RKO (cell line): ENCODE measurements at regions not wholly inside any gene's neighbourhood (a gene's known extent, or its start where the extent isn't known, plus 50 kb on each side); places are given as distances from the start of the nearest gene placed in this dataset.
"Not testable (repeated sequence)": the region's sequence is repeated elsewhere in the genome, so short reads cannot be mapped to it uniquely, and the experiment has no call there.

ENCODE experiments used
- DNase-seq: peaks from one replicate; pipeline ENCODE4 v3.0.0-alpha.2; 2016; ENCODE audit warnings: low spot score

- DNase-seq: no peak
Measured at GRCh38 chr11:33554219-33554618, 146.4 kb downstream of the C11orf91 start.

GRCh38 chr11:33553486-33553885, 147.1 kb downstream of the C11orf91 start:
- DNase-seq: peak; percentile 8

DNA sequence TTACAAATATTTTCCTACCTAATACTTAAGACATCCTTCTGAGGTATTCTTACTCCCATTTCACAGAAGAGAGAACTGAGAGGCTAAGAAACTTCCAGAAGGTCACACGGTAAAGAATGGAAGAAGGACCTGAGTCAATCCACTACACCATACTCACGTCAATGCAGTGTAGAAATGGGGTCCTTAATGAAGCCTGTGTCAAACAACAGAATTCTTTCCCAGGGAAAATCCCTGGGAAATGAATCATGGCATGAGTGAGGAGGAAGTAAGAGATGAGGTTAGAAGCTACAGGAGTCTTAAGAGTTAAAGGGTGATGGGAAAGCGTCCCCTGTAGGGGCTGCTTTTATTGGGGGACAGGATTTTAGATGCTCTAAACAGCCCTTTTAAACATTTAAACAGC, 147.9 kb downstream of the C11orf91 start:
- DNase-seq: no peak

- no peak for DNase-seq
Measured at GRCh38 chr11:33551051-33551450, 149.6 kb downstream of the C11orf91 start.

GRCh38 chr11:33549483-33549882, 151.1 kb downstream of the C11orf91 start:
- DNase-seq: no peak

GRCh38 chr11:33545931-33546330, 154.7 kb downstream of the C11orf91 start:
- no peak for DNase-seq

GRCh38 chr11:33544593-33545373, 155.8 kb downstream of the C11orf91 start:
- DNase-seq: no peak

DNA sequence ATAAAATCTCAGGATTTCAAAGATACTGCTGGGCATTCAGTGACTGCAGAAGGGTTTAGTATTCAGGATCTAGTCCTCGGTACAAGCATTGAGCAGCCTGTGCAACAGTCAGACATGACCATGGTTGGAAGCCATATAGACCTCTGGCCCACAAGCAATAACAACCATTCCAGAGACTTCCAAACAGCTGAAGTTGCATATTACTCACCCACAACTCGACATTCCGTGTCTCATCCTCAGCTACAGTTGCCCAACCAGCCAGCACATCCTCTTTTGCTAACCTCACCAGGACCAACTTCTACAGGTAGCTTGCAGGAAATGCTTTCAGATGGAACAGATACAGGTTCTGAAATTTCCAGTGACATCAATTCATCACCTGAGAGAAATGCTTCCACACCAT, 156.8 kb downstream of the C11orf91 start:
- DNase-seq: no peak

GRCh38 chr11:33542921-33543320, 157.7 kb downstream of the C11orf91 start:
- peak; percentile 10 for DNase-seq

- no peak for DNase-seq
Measured at GRCh38 chr11:33540946-33541915, 159.4 kb downstream of the C11orf91 start.

- no peak for DNase-seq
Measured at GRCh38 chr11:33540427-33540826, 160.2 kb downstream of the C11orf91 start.

DNA sequence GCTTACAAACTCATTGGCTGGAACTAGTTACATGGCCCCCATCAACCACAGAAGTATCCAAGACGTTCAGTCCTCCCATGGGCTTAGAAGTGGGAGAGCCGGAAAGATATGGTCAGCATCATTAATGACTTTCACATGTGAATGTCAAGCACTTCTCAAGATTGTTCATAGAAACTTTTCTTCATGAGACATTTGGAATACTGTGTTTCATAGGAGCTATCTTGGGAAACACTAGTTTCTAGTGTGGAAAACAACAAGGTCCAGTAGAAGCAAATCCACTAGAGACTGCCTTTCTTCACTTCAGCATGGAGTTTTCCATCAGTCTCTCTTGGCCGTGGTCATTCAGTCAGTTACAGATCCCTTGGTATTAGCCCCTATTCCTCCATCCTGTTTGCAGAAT, 160.9 kb downstream of the C11orf91 start:
- DNase-seq: no peak

- DNase-seq: no peak
Measured at GRCh38 chr11:33538726-33539125, 161.9 kb downstream of the C11orf91 start.

- no peak for DNase-seq
Measured at GRCh38 chr11:33536178-33536577, 164.4 kb downstream of the C11orf91 start.

DNA sequence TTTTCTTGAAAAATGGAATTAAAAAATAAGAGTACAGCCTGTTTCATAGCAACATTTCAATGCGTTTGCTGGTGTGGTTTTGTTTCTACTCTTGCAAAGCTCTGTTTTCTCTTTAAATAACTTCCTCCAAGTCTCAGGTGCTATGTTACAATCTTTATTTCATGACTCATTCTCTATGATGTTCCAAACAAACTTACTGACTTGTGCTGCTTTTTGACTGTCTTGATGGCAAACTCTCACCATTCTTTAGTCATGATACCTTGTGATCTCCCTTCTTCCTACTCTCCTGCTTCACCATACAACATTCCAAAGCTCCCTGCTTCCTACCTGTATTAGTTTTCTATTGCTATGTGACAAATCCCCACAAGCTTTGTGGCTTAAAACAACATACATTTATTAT, 166.1 kb downstream of the C11orf91 start:
- DNase-seq: no peak

- DNase-seq: no peak
Measured at GRCh38 chr11:33533386-33534052, 167.1 kb downstream of the C11orf91 start.

DNA sequence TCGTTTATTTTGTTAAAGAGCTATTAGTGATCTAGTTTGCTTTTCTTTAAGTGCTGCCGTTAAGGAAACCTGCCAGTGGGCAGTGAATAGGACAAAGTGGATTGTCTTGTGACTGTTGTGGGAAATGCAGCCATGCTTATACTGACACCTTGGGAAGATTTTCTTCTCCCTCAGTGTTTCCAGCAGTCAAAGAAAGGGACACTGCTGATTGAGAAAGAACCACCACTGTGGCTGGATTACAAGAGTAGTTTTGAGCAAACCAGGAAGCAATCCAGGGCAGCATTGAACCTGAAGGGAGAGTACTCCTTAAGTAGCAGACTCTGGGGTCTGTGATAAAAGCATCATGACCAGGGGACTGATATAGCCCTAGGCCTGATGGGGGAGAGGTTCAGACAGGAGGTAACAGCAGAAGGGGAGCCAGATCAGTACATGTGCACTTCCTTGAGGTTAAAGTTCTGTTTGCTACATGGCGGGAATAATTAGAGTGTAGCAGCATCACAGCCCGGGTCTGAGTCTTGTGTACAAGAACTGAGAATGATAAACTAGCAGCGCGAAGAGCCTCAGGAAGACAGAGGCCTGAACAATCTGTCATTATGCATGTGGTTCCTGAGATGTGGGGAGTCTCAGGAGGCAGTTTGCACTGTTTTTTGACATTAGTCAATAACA, 167.8 kb downstream of the C11orf91 start:
- no peak for DNase-seq

GRCh38 chr11:33532257-33532656, 168.4 kb downstream of the C11orf91 start:
- no peak for DNase-seq

GRCh38 chr11:33531743-33532181, 168.9 kb downstream of the C11orf91 start:
- no peak for DNase-seq

GRCh38 chr11:33530815-33531214, 169.8 kb downstream of the C11orf91 start:
- no peak for DNase-seq

DNA sequence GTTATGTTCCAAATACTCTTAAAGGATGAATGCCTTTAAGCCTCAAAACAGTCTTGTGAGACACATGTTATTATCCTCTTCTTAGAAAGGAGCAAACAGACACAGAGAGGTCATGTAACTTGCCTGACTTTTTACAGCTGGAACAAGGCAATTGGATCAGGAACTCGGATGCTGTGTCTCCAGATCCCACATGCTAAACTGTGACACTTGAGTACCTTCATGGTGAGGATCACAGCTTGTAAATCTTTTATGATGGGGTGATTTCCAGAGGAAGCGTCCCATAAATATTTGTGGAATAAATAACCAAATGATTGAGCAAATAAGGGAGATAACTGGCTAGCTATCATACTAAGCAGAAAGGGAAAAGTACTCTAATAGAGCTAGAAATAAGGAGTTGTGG, 171.2 kb downstream of the C11orf91 start:
- DNase-seq: no peak

- not testable (repeated sequence) for DNase-seq
Measured at GRCh38 chr11:33527738-33528137, 172.9 kb downstream of the C11orf91 start.
